ENCODE measurements at regions not wholly inside any gene's neighbourhood (a gene's known extent, or its start where the extent isn't known, plus 50 kb on each side); places are given as distances from the start of the nearest gene placed in this dataset.
"Not testable (repeated sequence)": the region's sequence is repeated elsewhere in the genome, so short reads cannot be mapped to it uniquely, and the experiment has no call there.

DNA sequence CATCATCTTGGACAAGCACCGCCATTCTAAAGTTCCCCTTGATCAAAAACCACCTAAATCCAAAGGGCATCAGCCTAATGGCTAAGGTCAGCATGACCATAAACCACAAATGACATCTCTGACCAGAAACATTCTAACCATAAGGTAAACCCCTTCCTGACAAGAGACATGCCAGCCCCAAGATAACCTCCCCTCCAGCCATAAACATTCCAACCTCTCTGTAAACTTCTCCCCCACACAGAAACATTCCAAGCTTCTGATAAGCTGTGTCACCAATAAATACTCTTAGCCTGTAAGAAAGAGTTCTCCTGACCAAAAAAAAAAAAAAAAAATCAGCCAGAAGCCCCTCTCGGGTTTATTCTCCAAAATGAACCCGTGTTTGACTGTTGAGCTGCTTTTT lies 268.2 kb downstream of the RNF152 start:
- H3K27me3 ChIP-seq (ENCODE audit: control insufficient read depth in 1 of 2, insufficient read depth in 2 of 2, low read length in 2 of 2); H3K9ac ChIP-seq (ENCODE audit: low read depth in 1 of 2, low read length in 2 of 2); H3K4me1 ChIP-seq (ENCODE audit: control insufficient read depth in 1 of 2, insufficient read depth in 2 of 2, low read length in 2 of 2); H3K4me3 ChIP-seq (ENCODE audit: low read depth in 1 of 2, low read length in 2 of 2); H3K36me3 ChIP-seq (ENCODE audit: control insufficient read depth in 1 of 2, insufficient read depth in 2 of 2, low read length in 2 of 2); H3K27ac ChIP-seq (ENCODE audit: low read depth, low read length); H3K9me3 ChIP-seq (ENCODE audit: control insufficient read depth in 1 of 2, low read length in 2 of 2): not testable (repeated sequence)

DNA sequence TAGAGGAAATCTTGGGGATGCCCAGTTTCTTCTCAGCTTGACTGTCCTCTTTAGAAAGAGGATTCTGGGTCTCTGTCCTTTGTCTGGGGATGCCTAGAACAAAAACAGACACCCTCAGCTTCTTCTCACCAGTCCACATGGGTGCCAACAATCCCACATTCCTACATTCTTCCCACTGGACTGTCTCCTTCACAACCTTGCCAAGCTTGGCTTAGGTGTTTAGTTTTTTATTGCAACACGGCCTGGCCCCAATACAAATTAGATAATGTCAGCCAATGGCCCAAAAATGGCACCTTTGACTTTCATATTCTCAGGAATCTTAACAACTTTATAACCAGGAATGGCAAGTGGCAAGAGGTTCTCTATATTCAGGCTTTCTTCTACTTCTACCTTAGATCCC lies 273.0 kb downstream of the RNF152 start:
- Histone ChIP-seq H3K4me3 (ENCODE audit: low read depth in 1 of 2, low read length in 2 of 2) (no peak overlapping the region), H3K9me3 (ENCODE audit: control insufficient read depth in 1 of 2, low read length in 2 of 2) (no peaks in the 10 kb centered on the region), H3K4me1 (ENCODE audit: control insufficient read depth in 1 of 2, insufficient read depth in 2 of 2, low read length in 2 of 2) (no peaks in the 10 kb centered on the region), H3K27me3 (ENCODE audit: control insufficient read depth in 1 of 2, insufficient read depth in 2 of 2, low read length in 2 of 2) (no peaks in the 10 kb centered on the region), H3K9ac (ENCODE audit: low read depth in 1 of 2, low read length in 2 of 2) (no peak overlapping the region), H3K27ac (ENCODE audit: low read depth, low read length) (no peak overlapping the region), H3K36me3 (ENCODE audit: control insufficient read depth in 1 of 2, insufficient read depth in 2 of 2, low read length in 2 of 2) (no peaks in the 10 kb centered on the region)

DNA sequence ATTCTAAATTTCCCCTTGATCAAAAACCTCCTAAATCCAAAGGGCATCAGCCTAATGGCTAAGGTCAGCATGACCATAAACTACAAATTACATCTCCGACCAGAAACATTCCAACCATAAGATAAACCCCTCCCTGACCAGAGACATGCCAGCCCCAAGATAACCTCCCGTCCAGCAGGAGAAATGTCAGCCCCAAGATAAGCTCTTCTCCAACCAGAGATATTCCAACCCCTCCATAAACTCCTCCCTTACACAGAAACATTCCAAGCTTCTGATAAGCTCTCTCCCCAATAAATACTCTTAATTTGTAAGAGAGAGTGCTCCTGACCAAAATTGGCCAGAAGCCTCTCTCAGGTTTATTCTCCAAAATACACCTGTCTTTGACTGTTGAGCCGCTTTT lies 274.0 kb downstream of the RNF152 start:
- Histone ChIP-seq H3K9ac (ENCODE audit: low read depth in 1 of 2, low read length in 2 of 2) (no peak overlapping the region), H3K27me3 (ENCODE audit: control insufficient read depth in 1 of 2, insufficient read depth in 2 of 2, low read length in 2 of 2) (no peaks in the 10 kb centered on the region), H3K4me1 (ENCODE audit: control insufficient read depth in 1 of 2, insufficient read depth in 2 of 2, low read length in 2 of 2) (no peaks in the 10 kb centered on the region), H3K4me3 (ENCODE audit: low read depth in 1 of 2, low read length in 2 of 2) (no peak overlapping the region), H3K36me3 (ENCODE audit: control insufficient read depth in 1 of 2, insufficient read depth in 2 of 2, low read length in 2 of 2) (no peaks in the 10 kb centered on the region), H3K9me3 (ENCODE audit: control insufficient read depth in 1 of 2, low read length in 2 of 2) (no peaks in the 10 kb centered on the region), H3K27ac (ENCODE audit: low read depth, low read length) (no peak overlapping the region)

DNA sequence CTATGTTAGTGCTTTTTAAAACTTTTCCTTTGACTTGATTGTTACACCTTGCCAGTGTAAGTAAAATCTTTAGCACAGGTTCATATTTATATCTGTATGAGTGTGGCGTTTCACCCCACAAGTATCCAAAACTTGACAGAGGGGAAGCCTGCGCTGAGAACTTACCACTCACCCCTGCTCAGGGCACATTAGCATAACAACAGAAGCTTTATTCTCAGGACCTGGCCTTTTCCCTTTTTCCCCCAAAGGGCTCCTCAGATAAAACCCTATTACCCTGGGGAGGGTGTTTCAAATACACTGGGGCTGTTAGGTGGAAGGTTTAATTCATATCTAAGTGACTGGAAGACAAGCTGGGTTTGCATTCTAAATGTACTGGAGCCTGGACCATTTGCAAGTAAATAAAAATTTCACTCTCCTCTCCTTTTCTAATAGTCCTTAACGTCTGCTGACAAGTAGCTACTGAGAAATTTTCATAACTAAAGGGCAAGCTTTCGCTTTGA lies 276.6 kb downstream of the RNF152 start:
- H3K4me1 ChIP-seq (ENCODE audit: control insufficient read depth in 1 of 2, insufficient read depth in 2 of 2, low read length in 2 of 2) = no peaks in the 10 kb centered on the region
- no peaks in the 10 kb centered on the region for H3K9me3 ChIP-seq (ENCODE audit: control insufficient read depth in 1 of 2, low read length in 2 of 2)
- H3K36me3 ChIP-seq (ENCODE audit: control insufficient read depth in 1 of 2, insufficient read depth in 2 of 2, low read length in 2 of 2) = no peaks in the 10 kb centered on the region
- H3K9ac ChIP-seq (ENCODE audit: low read depth in 1 of 2, low read length in 2 of 2) = no peak overlapping the region
- no peak overlapping the region for H3K4me3 ChIP-seq (ENCODE audit: low read depth in 1 of 2, low read length in 2 of 2)
- H3K27ac ChIP-seq (ENCODE audit: low read depth, low read length) = no peak overlapping the region
- H3K27me3 ChIP-seq (ENCODE audit: control insufficient read depth in 1 of 2, insufficient read depth in 2 of 2, low read length in 2 of 2) = no peaks in the 10 kb centered on the region

DNA sequence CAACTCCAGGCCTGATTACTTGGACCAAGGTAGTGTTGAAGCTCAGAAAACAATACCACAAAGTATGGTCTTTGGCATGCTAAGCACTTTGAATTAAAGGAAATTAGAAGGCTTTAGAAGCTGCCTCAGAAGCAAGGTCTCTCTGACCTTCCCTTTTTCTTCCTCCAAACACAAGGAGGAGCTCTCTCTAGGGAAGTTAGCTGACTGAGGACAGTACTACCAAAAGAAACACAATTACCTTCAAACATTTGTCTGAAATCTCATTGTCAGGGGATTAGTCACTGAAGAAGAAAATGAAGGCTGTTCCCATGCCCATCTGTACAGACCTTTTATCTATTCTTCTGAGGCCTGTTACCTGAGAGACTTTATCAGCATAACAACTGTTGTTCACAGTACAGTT lies 279.3 kb downstream of the CDH20 start:
- Histone ChIP-seq H3K9me3 (ENCODE audit: control insufficient read depth in 1 of 2, low read length in 2 of 2) (no peaks in the 10 kb centered on the region), H3K27me3 (ENCODE audit: control insufficient read depth in 1 of 2, insufficient read depth in 2 of 2, low read length in 2 of 2) (no peaks in the 10 kb centered on the region), H3K9ac (ENCODE audit: low read depth in 1 of 2, low read length in 2 of 2) (no peak overlapping the region), H3K27ac (ENCODE audit: low read depth, low read length) (no peak overlapping the region), H3K36me3 (ENCODE audit: control insufficient read depth in 1 of 2, insufficient read depth in 2 of 2, low read length in 2 of 2) (no peaks in the 10 kb centered on the region), H3K4me1 (ENCODE audit: control insufficient read depth in 1 of 2, insufficient read depth in 2 of 2, low read length in 2 of 2) (no peaks in the 10 kb centered on the region), H3K4me3 (ENCODE audit: low read depth in 1 of 2, low read length in 2 of 2) (no peak overlapping the region)

DNA sequence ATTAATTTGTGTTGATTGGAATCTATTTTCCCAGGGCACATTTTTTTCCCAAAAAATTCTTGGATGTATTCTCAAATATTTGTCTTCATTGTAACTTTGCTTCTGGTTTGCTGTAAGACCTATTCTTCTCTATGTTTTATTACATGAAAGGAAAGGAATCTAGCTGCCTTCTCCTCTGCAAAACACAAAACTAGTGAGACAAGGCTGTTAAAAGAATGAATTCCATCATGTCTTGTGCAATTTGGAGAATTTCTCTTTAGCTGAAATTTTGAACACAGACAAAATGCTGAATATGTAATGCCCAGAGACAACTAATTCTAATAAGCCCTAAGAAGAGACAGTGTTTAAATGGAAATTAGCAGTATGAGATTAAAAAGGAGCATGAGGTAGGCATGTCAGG lies 275.9 kb downstream of the CDH20 start:
- no peaks in the 10 kb centered on the region for H3K36me3 ChIP-seq (ENCODE audit: control insufficient read depth in 1 of 2, insufficient read depth in 2 of 2, low read length in 2 of 2)
- H3K27me3 ChIP-seq (ENCODE audit: control insufficient read depth in 1 of 2, insufficient read depth in 2 of 2, low read length in 2 of 2) = no peaks in the 10 kb centered on the region
- no peak overlapping the region for H3K9ac ChIP-seq (ENCODE audit: low read depth in 1 of 2, low read length in 2 of 2)
- H3K4me3 ChIP-seq (ENCODE audit: low read depth in 1 of 2, low read length in 2 of 2) = no peak overlapping the region
- no peaks in the 10 kb centered on the region for H3K4me1 ChIP-seq (ENCODE audit: control insufficient read depth in 1 of 2, insufficient read depth in 2 of 2, low read length in 2 of 2)
- H3K27ac ChIP-seq (ENCODE audit: low read depth, low read length) = no peak overlapping the region
- no peaks in the 10 kb centered on the region for H3K9me3 ChIP-seq (ENCODE audit: control insufficient read depth in 1 of 2, low read length in 2 of 2)

DNA sequence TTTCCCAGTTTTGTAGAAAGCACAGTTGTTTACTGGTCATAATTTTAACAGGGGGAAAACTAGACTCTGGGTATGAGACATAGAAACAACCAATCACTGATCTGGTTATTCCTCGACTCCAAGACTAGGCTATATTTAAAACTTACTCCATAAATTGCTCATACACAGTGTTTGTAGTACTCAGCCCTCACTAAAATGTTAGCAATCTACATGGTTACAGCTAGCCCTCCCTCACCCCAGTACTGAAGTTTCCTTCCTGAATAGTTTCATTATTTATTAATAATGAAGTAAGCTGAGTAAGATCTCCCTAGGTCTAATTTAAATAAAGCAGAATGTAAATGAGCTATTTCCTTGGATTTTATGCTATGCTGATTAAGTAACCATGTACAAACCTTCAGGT lies 275.1 kb downstream of the CDH20 start:
- Histone ChIP-seq H3K4me1 (ENCODE audit: control insufficient read depth in 1 of 2, insufficient read depth in 2 of 2, low read length in 2 of 2) (no peaks in the 10 kb centered on the region), H3K27me3 (ENCODE audit: control insufficient read depth in 1 of 2, insufficient read depth in 2 of 2, low read length in 2 of 2) (peaks cover 0 to 2% of the 10 kb centered on the region in 2 donors), H3K4me3 (ENCODE audit: low read depth in 1 of 2, low read length in 2 of 2) (no peak overlapping the region), H3K9me3 (ENCODE audit: control insufficient read depth in 1 of 2, low read length in 2 of 2) (no peaks in the 10 kb centered on the region), H3K27ac (ENCODE audit: low read depth, low read length) (no peak overlapping the region), H3K9ac (ENCODE audit: low read depth in 1 of 2, low read length in 2 of 2) (no peak overlapping the region), H3K36me3 (ENCODE audit: control insufficient read depth in 1 of 2, insufficient read depth in 2 of 2, low read length in 2 of 2) (no peaks in the 10 kb centered on the region)

DNA sequence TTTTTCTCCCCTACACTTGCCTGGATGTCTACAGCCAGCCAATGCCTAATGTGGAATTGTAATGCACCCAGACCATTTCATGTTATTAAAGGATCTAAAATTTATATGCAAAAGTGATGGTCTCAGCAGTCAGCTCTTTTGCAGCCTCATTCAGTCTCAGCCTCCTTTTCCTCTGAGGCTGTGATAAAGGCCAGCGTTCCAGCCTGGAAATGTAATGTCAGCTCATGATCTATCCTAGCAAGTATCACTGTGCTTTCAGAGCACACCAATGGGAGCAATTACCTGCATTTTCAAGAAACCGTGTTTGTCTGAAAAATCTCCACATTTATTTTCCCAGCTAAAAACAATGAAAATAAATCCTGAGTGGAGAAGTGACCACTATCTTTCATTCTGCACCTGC lies 274.6 kb downstream of the CDH20 start:
- Histone ChIP-seq H3K9me3 (ENCODE audit: control insufficient read depth in 1 of 2, low read length in 2 of 2) (no peaks in the 10 kb centered on the region), H3K4me3 (ENCODE audit: low read depth in 1 of 2, low read length in 2 of 2) (no peak overlapping the region), H3K27me3 (ENCODE audit: control insufficient read depth in 1 of 2, insufficient read depth in 2 of 2, low read length in 2 of 2) (peaks cover 0 to 4% of the 10 kb centered on the region in 2 donors), H3K9ac (ENCODE audit: low read depth in 1 of 2, low read length in 2 of 2) (no peak overlapping the region), H3K36me3 (ENCODE audit: control insufficient read depth in 1 of 2, insufficient read depth in 2 of 2, low read length in 2 of 2) (no peaks in the 10 kb centered on the region), H3K27ac (ENCODE audit: low read depth, low read length) (no peak overlapping the region), H3K4me1 (ENCODE audit: control insufficient read depth in 1 of 2, insufficient read depth in 2 of 2, low read length in 2 of 2) (no peaks in the 10 kb centered on the region)

DNA sequence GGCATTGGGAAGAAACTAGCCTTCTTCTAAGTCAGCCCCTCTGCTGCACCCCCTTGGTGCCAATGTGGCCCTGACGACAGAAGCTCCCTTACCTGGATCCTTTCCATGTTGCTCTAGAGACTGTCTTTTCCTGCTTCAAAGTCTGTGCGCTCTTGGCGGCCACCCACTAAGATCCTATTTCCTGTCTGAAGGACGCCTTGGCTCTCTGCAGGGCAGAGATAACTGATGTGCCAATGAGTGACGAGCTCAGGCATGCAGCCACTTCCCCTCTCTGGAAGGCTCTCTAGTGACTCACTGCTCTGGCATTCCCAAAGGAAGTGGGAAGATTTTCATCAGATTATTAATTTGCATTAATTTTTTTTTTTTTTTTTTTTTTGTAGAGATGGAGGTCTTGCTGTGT lies 273.5 kb downstream of the CDH20 start:
- Histone ChIP-seq H3K27ac (ENCODE audit: low read depth, low read length) (peak overlapping the region; percentile 46), H3K36me3 (ENCODE audit: control insufficient read depth in 1 of 2, insufficient read depth in 2 of 2, low read length in 2 of 2) (no peaks in the 10 kb centered on the region), H3K4me1 (ENCODE audit: control insufficient read depth in 1 of 2, insufficient read depth in 2 of 2, low read length in 2 of 2) (no peaks in the 10 kb centered on the region), H3K27me3 (ENCODE audit: control insufficient read depth in 1 of 2, insufficient read depth in 2 of 2, low read length in 2 of 2) (peaks cover 0 to 4% of the 10 kb centered on the region in 2 donors), H3K9ac (ENCODE audit: low read depth in 1 of 2, low read length in 2 of 2) (no peak overlapping the region), H3K9me3 (ENCODE audit: control insufficient read depth in 1 of 2, low read length in 2 of 2) (no peaks in the 10 kb centered on the region), H3K4me3 (ENCODE audit: low read depth in 1 of 2, low read length in 2 of 2) (peak overlapping the region in 1 of 2 donors; percentile 29)

DNA sequence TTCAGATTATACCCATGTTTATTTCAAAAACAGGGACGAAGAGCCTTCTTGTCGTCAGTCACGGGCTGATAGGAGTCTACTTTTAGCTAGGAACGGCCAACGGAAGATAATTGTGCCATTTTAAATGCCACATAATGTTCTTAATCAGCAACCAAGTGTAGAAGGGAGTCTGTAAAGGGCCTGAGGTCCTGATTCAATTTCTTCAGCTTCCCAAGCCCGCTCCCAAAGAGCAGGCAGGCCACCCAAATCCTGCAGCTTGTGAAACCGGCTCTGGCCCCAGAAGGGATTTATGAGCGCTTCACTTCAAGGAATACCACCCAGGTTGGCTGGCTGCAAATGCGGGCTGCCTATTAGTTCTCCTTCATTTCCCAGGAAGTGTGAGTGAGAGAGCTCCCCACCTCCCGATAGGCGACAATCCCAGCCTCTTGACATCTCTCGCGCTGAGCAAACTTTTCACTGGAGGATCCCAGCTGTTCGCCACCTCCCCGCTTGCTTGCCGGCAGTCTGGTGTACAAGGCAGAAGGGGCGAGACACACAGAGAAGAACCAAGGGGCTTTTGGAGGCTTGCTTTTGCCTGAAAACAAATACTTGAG lies 272.9 kb downstream of the CDH20 start:
- peaks cover 0 to 4% of the 10 kb centered on the region in 2 donors for H3K27me3 ChIP-seq (ENCODE audit: control insufficient read depth in 1 of 2, insufficient read depth in 2 of 2, low read length in 2 of 2)
- peak overlapping the region; percentile 46 for H3K27ac ChIP-seq (ENCODE audit: low read depth, low read length)
- H3K4me1 ChIP-seq (ENCODE audit: control insufficient read depth in 1 of 2, insufficient read depth in 2 of 2, low read length in 2 of 2) = no peaks in the 10 kb centered on the region
- no peaks in the 10 kb centered on the region for H3K9me3 ChIP-seq (ENCODE audit: control insufficient read depth in 1 of 2, low read length in 2 of 2)
- H3K36me3 ChIP-seq (ENCODE audit: control insufficient read depth in 1 of 2, insufficient read depth in 2 of 2, low read length in 2 of 2) = no peaks in the 10 kb centered on the region
- H3K4me3 ChIP-seq (ENCODE audit: low read depth in 1 of 2, low read length in 2 of 2) = peak overlapping the region; percentile 7 to 29
- no peak overlapping the region for H3K9ac ChIP-seq (ENCODE audit: low read depth in 1 of 2, low read length in 2 of 2)
